ENCODE measurements at regions not wholly inside any gene's neighbourhood (a gene's known extent, or its start where the extent isn't known, plus 50 kb on each side); places are given as distances from the start of the nearest gene placed in this dataset.

DNA sequence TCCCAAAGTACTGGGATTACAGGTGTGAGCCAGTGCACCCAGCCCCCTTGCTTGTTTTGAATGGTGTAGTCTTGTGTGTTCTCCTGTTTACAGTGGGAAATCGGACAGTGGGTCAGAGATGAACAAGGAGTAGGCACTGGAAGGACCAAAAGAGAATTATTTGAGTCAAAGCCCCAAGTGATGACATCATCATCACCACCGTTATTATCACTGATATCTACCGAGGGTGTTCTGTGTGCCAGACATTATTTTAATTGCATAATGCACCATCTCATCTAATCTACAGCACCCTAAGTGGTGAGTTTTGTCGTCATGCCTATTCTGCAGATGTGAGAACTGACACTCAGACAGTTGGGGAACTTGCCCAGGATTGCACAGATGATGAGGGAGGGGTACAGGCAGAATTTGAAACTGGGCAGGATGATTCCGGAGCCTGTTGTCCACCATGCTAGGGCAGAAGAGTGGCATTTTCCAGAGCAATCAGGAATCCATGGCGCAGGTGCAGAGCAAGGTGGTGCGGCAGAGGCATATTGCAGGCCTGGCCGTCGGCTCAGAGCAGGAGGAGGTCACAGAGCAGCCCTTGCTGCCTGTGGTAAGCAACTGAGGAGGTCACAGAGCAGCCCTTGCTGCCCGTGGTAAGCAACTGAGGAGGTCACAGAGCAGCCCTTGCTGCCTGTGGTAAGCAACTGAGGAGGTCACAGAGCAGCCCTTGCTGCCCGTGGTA lies 137.0 kb upstream of the HDAC4 start:
- TF ChIP-seq CTCF (conservative IDR thresholded peaks at IDR 0.05 in 1 of 2, IDR thresholded peaks at IDR 0.05 in 1 of 2; ENCODE audit: low read depth in 1 of 2, low read length in 2 of 2) (no peak), EZH2 (IDR thresholded peaks at IDR 0.05; ENCODE audit: low read length, missing control alignments) (no peak)
